Cerebellar nuclear complex (tissue), 1 donor: ENCODE measurements at regions not wholly inside any gene's neighbourhood (a gene's known extent, or its start where the extent isn't known, plus 50 kb on each side); places are given as distances from the start of the nearest gene placed in this dataset.

Experiments
- DNase-seq, 2 experiments: peaks; one replicate each; lab custom pipeline; 2025; lab: John Stamatoyannopoulos, UW

DNA sequence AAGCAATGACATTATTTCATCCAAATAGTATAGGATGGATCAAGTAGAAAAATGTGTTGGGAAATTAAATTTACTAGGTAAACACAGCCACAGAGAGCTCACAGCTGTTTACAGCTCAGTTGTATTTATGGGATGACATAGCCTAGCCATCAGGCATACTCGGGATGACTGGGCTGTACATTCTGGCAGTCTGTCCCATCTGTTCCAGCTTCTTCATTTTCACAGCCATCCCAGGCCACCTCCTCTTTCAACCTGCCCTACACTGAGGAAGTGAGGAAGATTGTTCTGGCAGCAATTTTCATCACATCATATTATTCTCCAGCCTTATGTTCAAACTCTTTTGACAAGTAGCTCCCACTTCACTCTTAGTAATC is 98.4 kb upstream of the PFN2 start:
- no peak for DNase-seq

DNA sequence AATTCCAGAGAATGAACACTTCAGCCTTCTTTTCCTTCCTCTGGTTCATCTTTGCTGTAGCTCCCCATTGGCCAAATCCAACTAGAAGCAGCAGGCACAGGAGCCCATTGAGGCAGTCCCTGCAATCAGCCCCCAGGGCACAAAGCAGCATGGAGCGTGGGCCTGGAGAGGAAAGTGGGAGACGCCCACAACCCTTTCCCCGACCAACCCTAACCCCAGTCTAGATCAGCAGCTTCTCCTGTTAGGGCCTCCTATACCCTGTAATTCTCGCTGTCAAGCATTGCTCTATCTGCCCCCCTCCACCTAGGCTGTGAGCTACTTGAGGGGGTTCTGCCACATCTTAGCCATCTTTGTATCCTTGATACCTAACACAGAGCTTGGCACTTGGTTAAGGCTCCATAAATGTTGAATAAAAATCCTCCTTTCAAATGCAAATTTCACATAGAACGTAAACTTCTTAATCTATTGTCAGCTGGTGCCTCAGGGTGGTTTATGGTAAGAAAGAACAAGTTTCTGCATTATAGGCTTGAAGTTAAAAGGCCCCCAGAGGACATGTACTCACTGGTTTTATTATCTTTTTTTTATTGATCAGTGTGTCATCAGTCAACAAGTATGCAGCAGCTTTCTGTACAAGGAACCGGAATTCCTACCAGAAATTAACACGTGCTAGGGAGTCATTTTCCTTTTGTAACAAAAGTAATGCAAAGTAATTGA is 97.9 kb upstream of the PFN2 start:
- DNase-seq: no peak

DNA sequence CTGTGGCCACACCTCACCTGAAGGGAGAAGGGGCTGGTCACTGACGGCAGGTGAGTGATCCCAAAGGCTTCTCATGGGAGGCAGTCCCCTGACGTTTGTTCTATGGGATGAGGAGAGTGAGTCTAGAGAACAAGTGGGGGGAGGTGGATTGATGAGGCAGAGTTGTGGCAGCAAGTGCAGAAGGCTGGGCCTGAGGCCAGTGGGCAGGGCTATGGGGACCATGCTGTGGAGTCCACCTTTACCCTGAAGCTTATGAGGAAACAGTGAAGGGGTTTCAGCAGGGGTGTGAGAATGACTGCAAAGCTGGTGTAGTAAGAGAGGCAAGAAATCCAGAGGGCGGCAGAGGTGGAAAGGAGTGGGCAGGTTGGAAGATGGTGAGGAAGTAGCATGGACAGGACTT is 96.9 kb upstream of the PFN2 start:
- DNase-seq: no peak

DNA sequence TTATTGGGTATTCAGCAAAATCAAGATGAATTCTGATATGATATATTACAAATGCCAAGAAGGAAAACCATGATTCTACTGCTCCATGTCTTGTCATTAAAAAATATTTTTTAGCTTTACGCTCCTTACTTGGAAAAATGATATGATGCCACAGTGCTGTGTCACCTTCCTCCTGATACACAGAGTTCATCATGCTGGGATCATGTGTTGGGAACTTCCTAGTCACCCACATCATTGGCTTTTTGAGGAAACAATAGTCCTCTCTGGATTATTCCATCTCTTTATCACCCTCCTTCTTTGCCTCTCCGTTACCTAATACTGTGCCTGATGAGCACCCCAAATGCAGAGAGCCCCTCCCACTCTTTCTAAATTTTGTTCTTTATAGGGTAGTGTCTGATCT is 94.3 kb upstream of the PFN2 start:
- DNase-seq: no peak

DNA sequence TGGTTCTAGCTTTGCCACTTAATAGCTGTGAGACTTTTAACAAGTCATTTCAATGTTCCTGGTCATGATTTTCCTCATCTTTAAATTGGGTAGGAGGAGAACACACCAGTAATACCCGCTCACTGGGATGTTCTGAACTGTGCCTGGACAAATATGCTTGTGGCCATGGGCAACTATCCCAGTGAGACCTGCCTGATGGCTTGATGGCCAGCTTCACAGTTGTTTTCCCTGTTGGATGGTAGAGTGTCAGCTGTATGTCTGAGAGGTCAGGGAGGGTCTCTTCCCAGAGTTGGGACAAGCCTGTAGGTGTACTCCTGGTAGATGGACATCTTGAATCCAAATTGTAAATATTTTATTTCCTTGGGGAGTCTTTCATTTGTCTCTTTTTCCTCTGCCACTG is 92.5 kb upstream of the PFN2 start:
- no peak for DNase-seq

DNA sequence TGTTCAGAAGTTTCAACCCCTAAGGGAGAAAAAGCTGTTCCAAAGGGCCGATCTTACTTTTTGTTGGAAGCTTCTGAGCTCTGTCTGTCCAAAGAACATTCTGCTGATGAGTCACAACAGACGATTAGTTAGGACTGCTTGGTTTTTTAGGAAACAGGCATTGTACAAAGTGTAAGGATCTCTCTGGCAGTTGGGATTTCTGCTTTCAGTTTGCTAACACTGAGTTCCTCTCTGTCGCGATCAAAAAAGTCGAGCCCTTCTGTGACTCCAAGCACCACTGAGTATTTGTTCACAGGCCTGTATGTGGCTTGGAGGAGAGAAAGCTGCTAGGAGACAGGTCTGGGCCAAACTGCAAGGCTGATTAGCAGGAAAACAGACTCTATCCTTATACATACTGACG is 91.8 kb upstream of the PFN2 start:
- DNase-seq: no peak

DNA sequence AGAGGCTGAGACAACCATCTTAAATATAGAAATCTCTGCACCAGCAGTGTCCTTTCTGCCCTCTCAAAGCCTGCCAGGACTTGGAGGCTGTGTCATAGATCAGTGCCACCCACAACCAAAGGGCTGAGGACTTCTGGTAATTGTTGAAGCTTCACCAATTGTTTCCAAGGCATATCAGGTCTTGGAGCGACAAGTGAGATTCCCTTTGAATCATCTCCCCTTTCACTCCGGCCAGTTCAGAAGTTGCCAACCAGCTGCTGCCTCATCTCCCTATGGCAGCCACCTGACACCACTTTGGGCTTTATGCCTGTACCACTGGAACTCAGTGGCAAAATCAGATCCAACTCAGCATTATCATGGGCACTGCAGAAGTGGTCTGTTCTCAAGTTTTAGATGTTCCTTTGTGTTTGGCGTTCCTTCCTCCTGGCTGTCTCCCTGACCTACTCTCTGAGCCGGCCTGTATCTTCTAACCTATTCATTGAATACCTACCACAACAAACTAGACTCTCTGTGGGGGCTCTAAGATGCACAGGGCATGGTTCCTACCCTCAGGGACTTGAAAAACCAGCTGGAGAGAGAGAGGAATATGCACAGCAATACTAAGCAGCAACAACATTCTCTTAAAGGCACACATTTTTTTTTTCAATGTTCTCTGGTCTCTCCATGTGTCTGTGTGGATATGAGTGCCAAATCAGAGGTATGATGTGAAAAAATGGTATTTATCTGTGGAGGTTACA is 90.8 kb upstream of the PFN2 start:
- no peak for DNase-seq

DNA sequence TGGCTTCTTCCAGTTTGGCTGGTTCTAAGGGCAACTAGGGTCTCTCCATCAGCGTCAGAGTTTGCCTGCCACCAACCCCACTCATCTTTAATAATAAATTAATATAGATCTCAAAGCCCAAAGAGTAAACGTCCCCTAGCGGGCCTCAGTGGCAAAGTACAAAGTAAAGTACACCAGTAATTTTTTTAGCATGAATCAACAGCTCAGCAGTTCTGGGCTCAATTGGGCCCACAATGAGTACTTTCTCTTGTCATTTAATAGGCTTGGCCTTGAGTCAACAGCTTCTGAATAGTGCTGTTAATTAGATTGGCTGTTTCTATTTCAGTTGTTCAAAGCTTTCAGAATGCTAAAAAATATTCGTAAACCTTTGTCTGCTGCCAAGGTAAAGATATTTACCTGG is 89.0 kb upstream of the PFN2 start:
- DNase-seq: no peak

DNA sequence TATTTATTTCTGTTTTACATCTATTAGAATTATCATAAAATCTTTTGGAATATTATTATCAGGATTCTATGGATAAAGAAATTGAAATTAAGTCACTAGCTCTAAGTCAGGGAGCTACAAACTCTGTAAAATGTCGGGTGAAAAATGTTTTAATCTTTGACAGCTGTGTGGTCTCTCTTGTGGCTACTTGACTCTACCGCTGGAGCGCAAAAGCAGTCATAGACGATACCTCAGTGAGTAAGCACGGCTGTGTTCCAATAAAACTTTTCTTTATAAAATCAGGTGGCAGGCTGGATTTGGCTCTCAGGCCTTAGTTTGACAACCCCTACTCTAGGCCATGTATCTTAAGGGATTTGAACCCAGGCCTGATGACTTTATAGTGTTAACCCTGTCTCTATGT is 88.5 kb upstream of the PFN2 start:
- no peak for DNase-seq

DNA sequence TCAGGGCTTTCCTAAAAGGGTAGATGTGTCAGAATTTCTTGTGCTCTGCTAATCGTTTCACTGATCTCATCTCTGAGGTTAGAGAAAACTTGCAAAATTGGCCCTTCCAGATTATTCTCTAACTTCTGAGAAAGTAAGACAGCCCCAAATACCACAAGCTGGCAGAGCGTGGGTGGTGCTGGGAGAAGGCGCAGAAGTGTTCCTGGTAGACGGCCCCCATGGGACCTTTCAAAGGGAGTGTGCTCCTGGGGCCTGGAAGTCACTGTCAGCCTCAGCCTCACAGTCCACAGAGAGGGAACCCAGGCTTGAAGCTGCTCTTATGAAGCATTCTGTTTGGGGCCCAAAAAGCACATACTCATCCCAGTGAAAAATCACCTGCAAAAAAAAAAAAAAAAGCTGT is 86.5 kb upstream of the PFN2 start:
- no peak for DNase-seq

DNA sequence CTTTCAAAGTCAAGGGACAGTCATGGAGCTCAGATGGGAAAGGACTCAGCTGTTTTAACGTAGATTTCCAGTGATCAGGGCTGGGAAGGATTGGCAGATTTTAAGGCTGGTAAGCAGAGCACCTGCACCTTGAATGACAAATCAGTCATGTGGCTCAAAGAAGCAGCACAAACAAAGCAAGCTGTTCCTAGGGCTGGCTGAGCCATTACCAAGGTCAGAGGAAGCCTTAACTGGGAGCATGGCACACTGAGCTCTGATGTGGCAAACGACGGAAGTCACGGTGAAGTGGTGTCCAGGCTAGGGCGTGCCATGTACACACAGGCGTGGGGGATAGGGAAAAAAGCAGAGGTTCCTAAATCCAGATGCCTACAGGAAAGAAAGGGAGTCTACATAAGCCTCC is 84.6 kb upstream of the PFN2 start:
- no peak for DNase-seq

DNA sequence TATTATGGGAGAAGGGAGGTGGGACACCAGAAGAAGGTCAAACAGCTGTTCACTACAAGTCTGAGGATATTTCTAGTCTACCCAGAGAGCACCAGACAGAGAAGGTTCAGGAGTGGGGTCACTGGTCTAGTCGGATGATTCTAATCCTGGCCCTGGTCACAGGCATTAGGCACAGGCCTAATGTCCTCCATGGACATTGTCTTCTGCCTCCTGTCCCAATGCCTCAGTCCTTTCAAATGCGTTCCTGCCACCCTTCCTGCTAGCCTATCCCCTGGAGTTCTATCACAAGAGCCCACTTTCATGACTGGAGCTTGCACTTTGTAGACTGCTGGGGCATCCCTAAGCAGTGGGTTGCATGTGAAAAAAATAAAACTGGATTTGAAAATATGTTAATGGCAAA is 83.9 kb upstream of the PFN2 start:
- no peak for DNase-seq

DNA sequence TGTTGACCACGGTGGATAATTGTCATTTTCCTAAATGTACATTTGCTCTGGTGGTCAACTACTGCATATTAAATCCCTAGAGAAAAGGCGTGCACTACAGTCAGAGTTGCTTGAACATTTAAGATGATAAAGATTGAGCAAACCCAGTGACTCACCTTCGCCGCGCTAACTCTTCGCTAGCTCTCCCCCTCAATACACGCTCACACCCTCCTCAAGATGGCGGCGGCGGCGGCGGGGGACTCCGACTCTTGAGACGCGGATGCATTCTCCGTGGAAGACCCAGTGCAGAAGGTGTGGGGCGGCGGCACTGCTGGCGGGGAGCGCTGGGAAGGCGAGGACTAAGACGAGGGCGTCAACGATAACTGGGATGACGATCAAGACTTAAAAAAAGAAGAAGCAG is 79.8 kb upstream of the PFN2 start:
- DNase-seq: no peak

DNA sequence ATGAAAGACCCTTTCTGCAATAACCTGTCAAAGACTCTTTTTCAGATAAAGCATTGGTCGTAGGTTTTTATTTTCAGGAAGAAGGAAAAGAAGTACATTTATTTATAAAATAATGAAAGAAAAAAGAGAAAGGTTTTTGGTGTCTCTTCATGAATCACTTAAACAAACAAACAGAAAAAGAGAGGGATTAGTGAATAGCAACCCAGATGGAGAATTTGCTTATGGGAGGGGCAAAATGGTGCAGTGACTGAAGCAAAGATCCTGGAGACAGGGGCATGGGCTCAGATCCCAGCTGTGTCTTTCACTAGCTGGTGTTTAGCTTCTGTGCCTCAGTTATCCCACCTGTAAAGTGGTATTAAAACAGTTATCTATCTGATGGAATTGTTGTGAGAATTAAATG is 78.6 kb upstream of the PFN2 start:
- no peak for DNase-seq

DNA sequence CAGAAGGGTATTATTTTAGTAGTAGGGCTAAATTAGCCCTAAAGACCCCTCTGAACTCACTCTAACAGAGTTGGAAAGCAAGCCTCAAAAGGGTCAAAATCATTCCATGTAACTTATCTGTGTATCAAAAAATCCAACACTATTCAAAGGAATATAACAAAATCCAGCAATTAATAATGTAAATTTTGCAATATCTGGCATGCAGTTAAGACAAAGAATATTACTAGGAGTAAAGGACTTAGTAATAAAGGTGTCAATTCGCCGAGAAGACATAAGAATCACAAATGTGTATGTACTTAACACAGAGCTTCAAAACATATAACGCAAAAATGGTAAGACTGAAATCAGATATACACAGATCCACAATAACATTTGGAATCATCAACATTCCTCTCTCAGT is 71.2 kb upstream of the PFN2 start:
- no peak for DNase-seq

DNA sequence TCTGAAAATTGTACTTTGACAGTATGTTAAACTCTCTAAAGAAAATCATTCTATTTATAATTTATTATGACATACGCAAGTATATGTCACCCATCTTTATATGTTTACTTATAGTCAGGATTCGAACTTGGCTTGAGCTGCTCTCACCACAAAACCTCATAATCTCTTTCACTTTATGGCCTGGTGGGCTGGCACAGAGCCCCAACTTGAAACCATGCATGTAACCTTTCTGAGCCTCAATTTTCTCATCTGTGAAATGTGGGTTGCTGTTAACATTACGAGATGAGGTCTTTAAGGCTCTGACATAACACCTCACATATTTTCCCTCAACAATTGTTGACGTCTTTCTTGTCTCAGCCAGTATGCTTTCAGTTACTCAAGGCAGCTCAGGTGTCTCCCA is 69.4 kb upstream of the PFN2 start:
- DNase-seq: no peak

DNA sequence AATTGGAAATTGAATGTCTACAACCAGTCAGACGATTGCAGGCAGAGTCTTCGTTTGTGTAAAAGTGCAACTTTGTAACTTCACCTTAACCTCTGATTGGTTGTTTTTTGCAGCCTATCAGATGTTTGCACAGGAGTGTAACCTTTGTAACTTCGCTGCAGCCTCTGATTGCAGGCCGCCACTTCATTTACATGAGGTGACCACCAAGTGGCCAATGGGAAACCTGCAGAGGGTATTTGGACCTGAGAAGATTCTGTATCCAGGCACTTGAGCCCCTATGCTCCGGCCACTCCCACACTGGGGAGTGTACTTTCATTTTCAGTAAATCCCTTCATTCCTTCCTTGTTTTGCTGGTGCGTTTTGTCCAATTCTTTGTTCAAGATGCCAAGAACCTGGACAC is 68.1 kb upstream of the PFN2 start:
- no peak for DNase-seq

DNA sequence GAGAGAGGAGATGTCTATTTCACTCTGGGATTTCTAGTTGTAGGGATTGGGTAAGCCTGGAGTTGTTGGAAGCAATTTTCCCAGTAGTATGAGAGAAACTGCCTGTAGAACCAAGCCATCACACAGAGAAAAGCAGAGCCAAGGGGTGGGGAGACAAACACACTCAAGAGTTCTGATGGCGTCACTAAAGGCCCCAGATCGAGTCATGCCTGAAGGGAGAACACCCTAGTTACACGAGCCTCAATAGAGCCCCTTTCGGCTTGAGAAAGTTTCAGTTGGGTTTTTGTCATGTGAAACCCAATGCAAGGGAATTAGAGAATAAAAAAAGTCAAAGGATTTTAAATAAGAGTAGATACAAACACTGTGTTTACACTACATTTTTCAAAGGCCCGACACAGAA is 66.1 kb upstream of the PFN2 start:
- DNase-seq: no peak

DNA sequence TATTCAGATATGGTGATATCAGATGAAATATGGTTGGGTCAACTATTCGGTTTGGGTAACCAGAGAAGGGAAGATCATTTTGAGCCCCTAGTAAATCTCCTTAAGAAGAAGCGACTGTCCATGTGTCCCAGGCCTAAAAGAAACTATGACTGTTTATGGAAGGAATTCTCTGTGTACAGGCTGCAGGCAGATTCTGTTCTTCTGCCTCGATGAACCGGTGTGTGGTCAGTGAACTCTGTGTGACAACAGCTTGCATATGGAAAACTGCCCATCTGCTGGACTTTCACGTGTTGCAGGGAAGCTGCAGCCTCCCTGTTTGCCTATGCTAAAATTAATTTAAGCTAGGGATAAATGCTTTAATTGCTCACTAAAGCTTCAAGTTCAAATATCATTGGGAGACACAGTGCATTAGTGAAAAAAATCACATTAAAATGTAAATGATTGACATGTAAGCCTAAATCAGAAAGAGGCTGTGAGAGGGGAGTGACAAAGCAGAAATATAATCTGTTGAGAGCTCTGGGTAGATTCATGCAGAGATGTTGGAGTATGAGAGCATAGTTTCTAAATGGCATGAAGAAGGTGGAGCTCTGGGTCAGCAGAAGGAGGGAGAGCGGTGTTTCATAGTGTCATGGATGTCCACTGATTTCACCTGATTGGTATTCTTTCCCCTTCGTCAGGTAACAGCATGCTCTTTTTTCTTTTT is 65.4 kb upstream of the PFN2 start:
- no peak for DNase-seq

DNA sequence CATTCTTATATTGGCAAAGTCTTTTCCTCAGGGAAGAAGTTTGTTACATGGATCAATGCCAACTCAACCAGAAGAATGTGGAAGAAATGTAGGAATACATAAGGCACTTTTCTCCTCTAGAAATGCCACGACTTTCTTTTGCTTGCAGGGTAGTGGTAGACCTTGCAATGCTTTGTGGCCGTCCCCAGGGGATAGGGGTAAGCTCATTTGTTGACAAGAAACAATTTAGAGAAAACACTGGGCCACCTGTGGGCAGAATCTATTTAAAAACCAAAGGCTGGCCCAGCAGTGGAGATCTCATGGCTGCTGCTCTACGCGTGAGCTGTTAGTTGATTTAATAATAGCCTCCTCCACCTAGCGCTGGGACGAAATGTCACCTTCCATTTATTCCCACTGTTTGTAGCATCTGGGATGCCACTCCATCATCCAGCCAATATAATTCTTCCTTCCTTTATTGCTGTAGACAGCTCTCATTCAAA is 64.6 kb upstream of the PFN2 start:
- DNase-seq: no peak

DNA sequence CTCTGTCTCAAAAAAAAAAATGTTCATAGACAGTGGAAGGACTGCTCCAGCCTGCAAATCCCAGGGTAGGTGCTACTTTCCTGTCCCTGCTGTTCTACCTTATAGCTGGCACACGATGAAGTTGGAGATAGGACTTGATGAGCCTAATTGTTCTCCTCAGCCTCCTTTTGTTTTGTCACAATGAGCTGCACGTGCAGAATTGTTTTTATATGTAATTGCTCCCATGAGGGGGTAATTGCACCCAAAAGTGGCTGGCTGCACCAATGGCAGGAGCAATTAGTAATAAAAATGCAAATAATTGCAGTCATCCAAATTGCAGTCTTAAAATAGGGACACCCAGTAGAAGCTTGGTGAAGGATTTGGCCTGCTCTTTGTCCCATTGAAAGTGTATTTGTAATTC is 63.0 kb upstream of the PFN2 start:
- DNase-seq: no peak

DNA sequence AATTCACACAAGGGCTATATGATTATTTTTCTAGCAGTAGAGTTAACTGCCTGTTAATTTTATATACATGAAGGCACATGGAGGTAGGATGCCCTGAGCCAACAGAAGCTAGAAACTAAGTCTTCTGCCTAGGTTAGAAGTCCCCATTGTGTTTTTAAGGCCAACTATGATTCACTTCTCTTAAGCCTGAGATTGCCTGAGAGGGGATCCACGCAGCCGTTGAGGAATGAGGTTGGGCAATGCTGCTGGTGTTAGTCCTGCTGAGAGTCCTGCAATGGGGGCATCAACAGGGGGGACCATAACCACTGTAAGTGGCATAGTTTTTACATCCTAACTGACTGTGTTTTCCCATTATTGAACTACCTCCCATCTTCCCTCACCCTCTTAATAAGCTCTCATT is 60.1 kb upstream of the PFN2 start:
- DNase-seq: no peak

DNA sequence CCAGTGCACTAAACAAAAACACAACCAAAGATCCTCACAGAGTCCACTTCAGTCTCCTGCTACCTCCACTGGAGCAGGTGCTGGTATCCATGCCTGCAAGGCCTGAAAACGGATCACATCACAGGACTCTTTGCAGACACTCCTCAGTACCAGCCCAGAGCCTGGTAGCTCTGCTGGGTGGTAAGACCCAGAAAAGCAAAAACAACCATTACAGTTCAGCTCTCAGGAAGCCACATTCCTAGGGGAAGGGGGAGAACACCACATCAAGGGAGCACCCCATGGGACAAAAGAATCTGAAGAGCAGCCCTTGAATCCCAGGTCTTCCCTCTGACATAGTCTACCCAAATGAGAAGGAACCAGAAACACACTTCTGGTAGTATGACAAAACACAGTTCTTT is 52.5 kb upstream of the PFN2 start:
- DNase-seq: no peak
